Muscle layer of colon (tissue), 2 donors: ENCODE measurements at regions not wholly inside any gene's neighbourhood (a gene's known extent, or its start where the extent isn't known, plus 50 kb on each side); places are given as distances from the start of the nearest gene placed in this dataset.

ENCODE experiments used
- H3K27ac ChIP-seq: one replicate; pipeline ENCODE4 v1.7.0; 2013; ENCODE audit warnings: low read depth, mild to moderate bottlenecking, low read length, moderate library complexity
- H3K27me3 ChIP-seq, 2 donors: one replicate each; pipeline ENCODE4 v1.7.0; 2013; ENCODE audit warnings: low read length in 2 of 2, mild to moderate bottlenecking in 2 of 2; ENCODE audit not compliant: insufficient read depth in 2 of 2, control insufficient read depth in 1 of 2
- H3K36me3 ChIP-seq: one replicate; pipeline ENCODE4 v1.7.0; 2013; ENCODE audit warnings: mild to moderate bottlenecking, low read length; ENCODE audit not compliant: insufficient read depth
- H3K4me1 ChIP-seq: one replicate; pipeline ENCODE4 v1.7.0; 2013; ENCODE audit warnings: mild to moderate bottlenecking, low read length; ENCODE audit not compliant: insufficient read depth
- H3K4me3 ChIP-seq, 2 donors: one replicate each; pipeline ENCODE4 v1.7.0; 2013; ENCODE audit warnings: low read length in 2 of 2, low read depth in 1 of 2, mild to moderate bottlenecking in 1 of 2, moderate library complexity in 1 of 2
- H3K9ac ChIP-seq: one replicate; pipeline ENCODE4 v1.7.0; 2013; ENCODE audit warnings: low read length
- H3K9me3 ChIP-seq: one replicate; pipeline ENCODE4 v1.7.0; 2013; ENCODE audit warnings: mild to moderate bottlenecking, low read length
- donor health status: abdominal sarcoma.
- donor health status: Adenocarcinoma of cecum.

GRCh38 chr5:8094304-8094703 lies 225.4 kb downstream of the MTRR start:
- Histone ChIP-seq H3K27me3 (no peaks in the 10 kb centered on the region), H3K27ac (no peak overlapping the region), H3K4me3 (no peak overlapping the region), H3K36me3 (no peaks in the 10 kb centered on the region), H3K4me1 (no peaks in the 10 kb centered on the region), H3K9me3 (no peaks in the 10 kb centered on the region), H3K9ac (no peak overlapping the region)

- H3K4me3 ChIP-seq: no peak overlapping the region
- H3K36me3 ChIP-seq: no peaks in the 10 kb centered on the region
- H3K27me3 ChIP-seq: no peaks in the 10 kb centered on the region
- no peaks in the 10 kb centered on the region for H3K4me1 ChIP-seq
- no peak overlapping the region for H3K27ac ChIP-seq
- H3K9ac ChIP-seq: no peak overlapping the region
- H3K9me3 ChIP-seq: no peaks in the 10 kb centered on the region
These were observed 228.2 kb downstream of the MTRR start for GRCh38 chr5:8097146-8097545.

GRCh38 chr5:8098081-8098480 lies 229.1 kb downstream of the MTRR start:
- Histone ChIP-seq H3K27me3 (no peaks in the 10 kb centered on the region), H3K4me1 (no peaks in the 10 kb centered on the region), H3K36me3 (no peaks in the 10 kb centered on the region), H3K9me3 (no peaks in the 10 kb centered on the region), H3K4me3 (no peak overlapping the region), H3K27ac (no peak overlapping the region), H3K9ac (no peak overlapping the region)

GRCh38 chr5:8102714-8103113 lies 233.8 kb downstream of the MTRR start:
- no peak overlapping the region for H3K4me3 ChIP-seq
- no peak overlapping the region for H3K27ac ChIP-seq
- no peaks in the 10 kb centered on the region for H3K36me3 ChIP-seq
- H3K27me3 ChIP-seq: no peaks in the 10 kb centered on the region
- no peaks in the 10 kb centered on the region for H3K9me3 ChIP-seq
- no peaks in the 10 kb centered on the region for H3K4me1 ChIP-seq
- H3K9ac ChIP-seq: no peak overlapping the region

DNA sequence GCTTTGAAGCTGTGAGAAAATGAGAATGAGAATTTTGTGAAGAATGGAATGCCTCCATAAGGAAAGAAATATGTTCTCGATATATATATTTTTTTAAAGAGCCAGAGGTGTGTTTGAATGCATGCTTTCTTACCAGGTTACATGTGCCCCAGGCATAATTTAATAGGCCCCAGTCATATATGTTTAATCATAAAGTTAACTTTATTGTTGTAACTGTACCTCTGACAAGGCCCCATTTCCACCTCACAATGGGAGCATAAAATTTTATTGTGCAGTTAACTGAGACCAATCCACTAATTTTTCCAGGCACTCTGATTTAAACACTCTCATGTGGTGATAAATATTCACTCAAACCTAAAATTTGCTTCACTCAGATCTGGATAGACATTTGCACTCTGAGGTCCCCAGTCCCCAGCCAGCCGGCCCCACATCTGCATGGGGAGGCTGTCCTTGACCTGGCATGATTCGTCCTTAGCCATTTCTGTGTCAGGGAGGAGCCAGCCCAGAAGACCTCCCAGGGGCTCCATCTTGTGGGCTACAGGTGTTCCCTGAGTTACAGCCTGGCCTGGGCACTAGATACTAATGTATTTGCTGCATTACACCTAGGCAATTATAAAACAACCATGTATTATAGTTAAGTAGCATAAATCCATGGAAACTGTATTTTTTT lies 245.8 kb downstream of the MTRR start:
- no peaks in the 10 kb centered on the region for H3K9me3 ChIP-seq
- H3K27ac ChIP-seq: no peak overlapping the region
- no peak overlapping the region for H3K4me3 ChIP-seq
- no peaks in the 10 kb centered on the region for H3K27me3 ChIP-seq
- no peaks in the 10 kb centered on the region for H3K4me1 ChIP-seq
- H3K9ac ChIP-seq: no peak overlapping the region
- H3K36me3 ChIP-seq: no peaks in the 10 kb centered on the region

DNA sequence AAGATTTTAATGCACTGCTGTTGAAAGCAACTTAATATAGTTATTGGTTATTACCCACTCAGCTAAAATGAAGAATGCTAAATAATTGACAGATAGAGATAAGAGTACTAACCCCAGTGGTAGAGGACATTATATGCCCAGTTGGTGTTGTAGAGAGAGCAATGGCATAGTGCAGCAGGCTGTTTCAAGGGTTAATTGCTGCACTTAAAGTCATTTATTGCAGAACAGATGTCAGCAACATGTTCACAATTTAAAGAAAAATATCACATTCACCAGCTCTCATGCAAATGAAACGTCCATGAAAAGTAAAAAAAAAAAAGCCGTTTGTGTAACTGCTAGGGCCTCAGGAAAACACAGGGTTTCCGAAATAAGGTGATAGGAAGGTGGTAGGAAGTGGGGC lies 254.6 kb downstream of the MTRR start:
- no peaks in the 10 kb centered on the region for H3K9me3 ChIP-seq
- H3K4me3 ChIP-seq: no peak overlapping the region
- H3K4me1 ChIP-seq: no peaks in the 10 kb centered on the region
- H3K9ac ChIP-seq: no peak overlapping the region
- H3K27me3 ChIP-seq: no peaks in the 10 kb centered on the region
- H3K27ac ChIP-seq: no peak overlapping the region
- no peaks in the 10 kb centered on the region for H3K36me3 ChIP-seq

GRCh38 chr5:8134609-8135008 lies 265.7 kb downstream of the MTRR start:
- Histone ChIP-seq H3K27me3 (no peaks in the 10 kb centered on the region), H3K9ac (no peak overlapping the region), H3K36me3 (no peaks in the 10 kb centered on the region), H3K9me3 (no peaks in the 10 kb centered on the region), H3K4me3 (no peak overlapping the region), H3K27ac (no peak overlapping the region), H3K4me1 (no peaks in the 10 kb centered on the region)

- Histone ChIP-seq H3K27ac (no peak overlapping the region), H3K36me3 (no peaks in the 10 kb centered on the region), H3K27me3 (no peaks in the 10 kb centered on the region), H3K9ac (no peak overlapping the region), H3K9me3 (no peaks in the 10 kb centered on the region), H3K4me3 (no peak overlapping the region), H3K4me1 (no peaks in the 10 kb centered on the region)
These were observed 266.8 kb downstream of the MTRR start for GRCh38 chr5:8135742-8136141.

GRCh38 chr5:8136271-8136670 lies 267.3 kb downstream of the MTRR start:
- H3K9ac ChIP-seq: no peak overlapping the region
- no peaks in the 10 kb centered on the region for H3K9me3 ChIP-seq
- no peak overlapping the region for H3K27ac ChIP-seq
- no peaks in the 10 kb centered on the region for H3K27me3 ChIP-seq
- no peaks in the 10 kb centered on the region for H3K4me1 ChIP-seq
- no peak overlapping the region for H3K4me3 ChIP-seq
- no peaks in the 10 kb centered on the region for H3K36me3 ChIP-seq

DNA sequence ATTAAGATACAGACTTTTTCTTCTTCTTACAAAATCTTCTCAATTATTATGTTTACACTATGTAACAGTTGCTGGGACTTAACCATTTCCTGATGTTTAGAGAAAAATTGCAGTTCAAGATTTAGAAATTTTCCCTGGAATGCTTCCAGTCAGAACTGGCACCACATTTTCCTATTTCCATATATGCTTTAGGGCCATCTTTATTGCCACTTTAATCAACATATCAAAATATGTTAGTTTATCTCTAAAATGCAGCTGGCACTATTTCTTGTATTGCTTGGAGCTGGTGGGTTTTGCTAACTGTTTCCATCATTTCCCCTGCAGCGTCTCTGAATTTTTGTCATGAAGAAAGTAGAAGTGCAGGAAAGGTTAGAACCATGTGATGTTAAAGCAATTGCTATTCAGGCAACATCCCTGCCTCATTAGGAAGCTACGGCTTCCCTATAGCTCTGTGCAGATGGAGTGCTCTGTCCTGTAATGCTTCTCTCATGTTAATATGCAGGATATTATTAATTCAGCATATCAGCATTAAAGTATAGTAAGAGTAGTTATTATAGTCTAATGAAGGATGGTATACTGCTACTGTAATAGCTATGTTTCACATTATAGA lies 269.1 kb downstream of the MTRR start:
- Histone ChIP-seq H3K4me3 (no peak overlapping the region), H3K9me3 (no peaks in the 10 kb centered on the region), H3K27ac (no peak overlapping the region), H3K27me3 (no peaks in the 10 kb centered on the region), H3K9ac (no peak overlapping the region), H3K36me3 (no peaks in the 10 kb centered on the region), H3K4me1 (no peaks in the 10 kb centered on the region)

- no peak overlapping the region for H3K4me3 ChIP-seq
- H3K27ac ChIP-seq: no peak overlapping the region
- H3K27me3 ChIP-seq: no peaks in the 10 kb centered on the region
- no peaks in the 10 kb centered on the region for H3K36me3 ChIP-seq
- H3K9ac ChIP-seq: no peak overlapping the region
- H3K4me1 ChIP-seq: no peaks in the 10 kb centered on the region
- H3K9me3 ChIP-seq: no peaks in the 10 kb centered on the region
These were observed 269.9 kb downstream of the MTRR start for GRCh38 chr5:8138884-8139283.

GRCh38 chr5:8150791-8151190 lies 281.8 kb downstream of the MTRR start:
- Histone ChIP-seq H3K4me1 (no peaks in the 10 kb centered on the region), H3K4me3 (no peak overlapping the region), H3K9me3 (no peaks in the 10 kb centered on the region), H3K9ac (no peak overlapping the region), H3K36me3 (no peaks in the 10 kb centered on the region), H3K27me3 (no peaks in the 10 kb centered on the region), H3K27ac (no peak overlapping the region)
